Nephron (organoid): ENCODE measurements at regions not wholly inside any gene's neighbourhood (a gene's known extent, or its start where the extent isn't known, plus 50 kb on each side); places are given as distances from the start of the nearest gene placed in this dataset.

Experiments used
- H3K27ac Mint-ChIP-seq, 3 experiments: 2 replicates each; pipeline ENCODE4 v1.8.0; 2020; ENCODE audit warnings: mixed read lengths in 3 of 3, mild to moderate bottlenecking in 2 of 3, moderate library complexity in 1 of 3
- H3K27me3 Mint-ChIP-seq: 2 replicates; pipeline ENCODE4 v1.8.0; 2021; ENCODE audit warnings: low read depth, mild to moderate bottlenecking, moderate library complexity, mixed read lengths
- H3K36me3 Mint-ChIP-seq: 2 replicates; pipeline ENCODE4 v1.8.0; 2020; ENCODE audit warnings: low read depth, mixed read lengths
- H3K4me1 Mint-ChIP-seq: 2 replicates; pipeline ENCODE4 v1.8.0; 2020; ENCODE audit warnings: mixed read lengths
- H3K4me3 Mint-ChIP-seq, 3 experiments: 2 replicates each; pipeline ENCODE4 v1.8.0; 2020; ENCODE audit warnings: mild to moderate bottlenecking in 3 of 3, mixed read lengths in 3 of 3, moderate library complexity in 2 of 3
- H3K9me3 Mint-ChIP-seq: 2 replicates; pipeline ENCODE4 v1.8.0; 2020; ENCODE audit warnings: mixed read lengths
- TF ChIP-seq, protein P1 (sequence below), 3 experiments: fragments of 200-600 bp; sonication (generic); IDR thresholded peaks; one replicate each; pipeline ENCODE4 v1.5.0; 2021; ENCODE audit warnings: antibody characterized with exemption in 3 of 3; ENCODE audit not compliant: unreplicated experiment in 3 of 3

DNA sequence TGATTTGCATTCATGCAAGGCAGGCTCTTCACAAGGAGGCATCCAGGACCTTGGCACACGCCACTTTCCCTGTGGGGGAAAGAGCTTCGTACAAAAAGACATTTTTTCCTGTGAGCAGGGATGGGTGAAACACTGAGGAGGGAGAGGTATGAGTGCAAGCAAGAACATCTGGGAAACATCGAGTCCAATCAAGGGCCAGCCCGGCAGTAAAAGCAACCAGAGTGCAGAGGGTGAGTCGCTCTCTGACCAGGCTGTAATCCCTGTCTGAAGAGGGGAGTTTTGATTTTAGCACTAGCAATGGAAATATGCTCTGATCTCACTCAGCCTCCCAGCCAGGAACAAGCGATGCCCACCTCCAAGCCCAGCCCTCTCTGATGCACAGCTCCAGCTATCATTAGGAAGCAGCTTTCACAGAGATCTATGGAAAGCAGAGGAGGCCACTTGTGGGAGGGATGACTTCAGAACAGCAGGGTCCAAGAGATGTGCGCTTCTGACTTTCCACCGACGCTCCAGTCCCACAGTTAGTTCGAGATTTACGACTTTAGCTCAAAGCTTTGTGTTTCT lies 211.0 kb upstream of the ADAMTS16 start:
- no peaks in the 10 kb centered on the region for H3K36me3 Mint-ChIP-seq
- no peak overlapping the region for H3K27ac Mint-ChIP-seq
- H3K4me1 Mint-ChIP-seq = no peaks in the 10 kb centered on the region
- TF ChIP-seq, protein P1, sequence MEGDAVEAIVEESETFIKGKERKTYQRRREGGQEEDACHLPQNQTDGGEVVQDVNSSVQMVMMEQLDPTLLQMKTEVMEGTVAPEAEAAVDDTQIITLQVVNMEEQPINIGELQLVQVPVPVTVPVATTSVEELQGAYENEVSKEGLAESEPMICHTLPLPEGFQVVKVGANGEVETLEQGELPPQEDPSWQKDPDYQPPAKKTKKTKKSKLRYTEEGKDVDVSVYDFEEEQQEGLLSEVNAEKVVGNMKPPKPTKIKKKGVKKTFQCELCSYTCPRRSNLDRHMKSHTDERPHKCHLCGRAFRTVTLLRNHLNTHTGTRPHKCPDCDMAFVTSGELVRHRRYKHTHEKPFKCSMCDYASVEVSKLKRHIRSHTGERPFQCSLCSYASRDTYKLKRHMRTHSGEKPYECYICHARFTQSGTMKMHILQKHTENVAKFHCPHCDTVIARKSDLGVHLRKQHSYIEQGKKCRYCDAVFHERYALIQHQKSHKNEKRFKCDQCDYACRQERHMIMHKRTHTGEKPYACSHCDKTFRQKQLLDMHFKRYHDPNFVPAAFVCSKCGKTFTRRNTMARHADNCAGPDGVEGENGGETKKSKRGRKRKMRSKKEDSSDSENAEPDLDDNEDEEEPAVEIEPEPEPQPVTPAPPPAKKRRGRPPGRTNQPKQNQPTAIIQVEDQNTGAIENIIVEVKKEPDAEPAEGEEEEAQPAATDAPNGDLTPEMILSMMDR (IDR thresholded peaks at IDR 0.05; ENCODE audit: unreplicated experiment in 3 of 3) = no peak
- no peaks in the 10 kb centered on the region for H3K27me3 Mint-ChIP-seq
- peaks cover 4% of the 10 kb centered on the region for H3K9me3 Mint-ChIP-seq
- H3K4me3 Mint-ChIP-seq = no peak overlapping the region

DNA sequence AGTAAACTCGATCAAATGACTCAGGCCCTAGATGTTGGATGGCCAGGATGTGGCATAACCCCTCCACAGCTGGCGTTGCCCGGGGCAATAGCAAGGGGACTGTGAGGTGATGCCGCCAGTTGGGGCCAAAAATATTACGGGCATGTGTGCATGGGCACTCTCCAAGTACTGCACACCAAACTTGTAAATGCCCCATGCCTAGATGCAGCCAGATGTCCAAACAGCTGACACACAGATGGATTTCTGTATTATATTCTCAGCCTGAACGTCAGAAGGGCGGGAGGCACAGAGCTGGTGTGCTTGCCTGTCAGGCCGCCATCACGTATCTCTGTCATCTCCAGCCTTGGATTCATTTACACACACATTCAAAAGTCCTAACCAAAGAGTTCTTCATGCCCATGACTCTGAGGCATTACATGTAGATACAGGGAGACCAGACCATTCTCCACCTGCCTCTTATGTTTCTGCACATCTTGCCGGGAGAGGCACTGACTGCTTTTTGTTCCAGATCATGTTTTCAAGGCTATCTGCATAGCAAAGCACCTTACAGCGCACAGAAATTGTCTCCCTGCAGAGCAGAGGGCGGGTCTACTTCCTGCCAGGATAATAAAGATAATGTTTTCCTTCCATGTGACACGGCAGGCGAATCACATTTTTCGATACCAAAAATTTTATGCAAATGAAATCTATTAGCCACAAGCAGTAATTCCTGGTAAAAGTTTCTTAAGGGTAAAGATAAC lies 200.9 kb upstream of the ADAMTS16 start:
- no peak overlapping the region for H3K4me3 Mint-ChIP-seq
- peaks cover 7% of the 10 kb centered on the region for H3K4me1 Mint-ChIP-seq
- peaks cover 19% of the 10 kb centered on the region for H3K27me3 Mint-ChIP-seq
- no peaks in the 10 kb centered on the region for H3K9me3 Mint-ChIP-seq
- no peak overlapping the region for H3K27ac Mint-ChIP-seq
- TF ChIP-seq, protein P1 (IDR thresholded peaks at IDR 0.05; ENCODE audit: unreplicated experiment in 3 of 3) = no peak
- H3K36me3 Mint-ChIP-seq = no peaks in the 10 kb centered on the region

DNA sequence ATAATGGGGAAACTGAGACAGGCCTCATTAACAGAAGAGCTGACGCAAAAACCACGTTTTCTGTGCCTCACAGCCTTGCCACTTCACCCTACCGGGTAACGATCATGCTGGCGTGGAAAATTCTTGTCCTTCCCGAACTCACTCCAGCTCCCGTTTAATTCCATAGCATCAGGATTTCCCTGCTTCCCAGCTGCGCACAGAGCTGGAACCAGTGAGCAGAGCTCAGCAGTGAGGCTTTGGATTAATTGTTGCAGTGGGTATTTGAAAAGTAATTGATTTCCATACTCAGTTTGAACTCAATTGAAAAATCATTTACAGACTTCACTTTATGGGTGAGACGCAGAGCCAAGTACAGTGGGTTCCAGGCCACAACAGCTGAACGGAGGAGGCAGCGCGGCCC lies 199.0 kb upstream of the ADAMTS16 start:
- TF ChIP-seq, protein P1 (IDR thresholded peaks at IDR 0.05; ENCODE audit: unreplicated experiment in 3 of 3) = no peak
- no peak overlapping the region for H3K4me3 Mint-ChIP-seq
- peaks cover 7% of the 10 kb centered on the region for H3K4me1 Mint-ChIP-seq
- no peak overlapping the region for H3K27ac Mint-ChIP-seq
- no peaks in the 10 kb centered on the region for H3K36me3 Mint-ChIP-seq
- H3K9me3 Mint-ChIP-seq = no peaks in the 10 kb centered on the region
- peaks cover 18% of the 10 kb centered on the region for H3K27me3 Mint-ChIP-seq

DNA sequence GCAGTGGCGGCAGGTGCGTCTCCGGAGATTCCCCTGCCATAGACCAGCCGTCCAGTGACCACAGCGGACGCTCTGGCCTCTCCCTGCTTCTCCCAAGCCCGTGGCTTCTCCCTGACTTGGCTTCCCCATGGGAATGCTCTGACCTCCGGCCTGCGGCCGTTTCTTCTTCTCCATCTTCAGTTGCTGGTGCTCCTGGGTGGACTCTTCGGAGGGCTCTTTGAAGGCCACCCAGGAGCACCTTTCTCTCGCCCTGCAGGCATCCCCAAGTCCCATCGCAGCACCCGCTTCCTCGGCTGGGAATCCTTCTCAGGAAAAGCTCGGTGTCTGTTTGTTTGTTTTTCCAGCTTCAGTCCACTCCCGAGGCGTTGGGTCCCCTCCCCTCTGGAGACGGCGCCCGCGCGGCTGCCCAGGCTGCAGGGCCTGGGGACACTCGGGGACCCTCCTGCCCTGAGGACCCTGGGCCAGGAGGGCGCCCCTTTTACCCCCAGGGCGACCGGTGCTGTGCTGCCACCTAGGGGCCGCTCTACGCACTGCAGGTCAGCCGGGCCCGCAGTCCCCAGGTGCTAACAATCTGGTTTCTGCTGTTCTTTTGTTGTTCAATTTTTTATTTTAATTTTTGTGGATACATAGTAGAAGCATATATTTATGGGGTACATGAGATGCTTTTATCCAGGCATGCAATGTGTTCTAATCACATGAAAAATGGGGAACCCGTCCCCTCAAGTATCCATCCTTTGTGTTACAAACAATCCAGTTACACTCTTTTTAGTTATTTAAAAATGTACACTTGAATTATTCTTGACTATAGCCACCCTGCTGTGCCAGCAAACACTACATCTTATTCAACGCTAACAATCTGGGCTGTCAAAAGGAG lies 197.9 kb upstream of the ADAMTS16 start:
- H3K4me3 Mint-ChIP-seq = no peak overlapping the region
- peaks cover 7% of the 10 kb centered on the region for H3K4me1 Mint-ChIP-seq
- H3K9me3 Mint-ChIP-seq = no peaks in the 10 kb centered on the region
- peaks cover 19% of the 10 kb centered on the region for H3K27me3 Mint-ChIP-seq
- TF ChIP-seq, protein P1 (IDR thresholded peaks at IDR 0.05; ENCODE audit: unreplicated experiment in 3 of 3) = peak; percentile 92 to 94 (median 93)
- no peaks in the 10 kb centered on the region for H3K36me3 Mint-ChIP-seq
- no peak overlapping the region for H3K27ac Mint-ChIP-seq

DNA sequence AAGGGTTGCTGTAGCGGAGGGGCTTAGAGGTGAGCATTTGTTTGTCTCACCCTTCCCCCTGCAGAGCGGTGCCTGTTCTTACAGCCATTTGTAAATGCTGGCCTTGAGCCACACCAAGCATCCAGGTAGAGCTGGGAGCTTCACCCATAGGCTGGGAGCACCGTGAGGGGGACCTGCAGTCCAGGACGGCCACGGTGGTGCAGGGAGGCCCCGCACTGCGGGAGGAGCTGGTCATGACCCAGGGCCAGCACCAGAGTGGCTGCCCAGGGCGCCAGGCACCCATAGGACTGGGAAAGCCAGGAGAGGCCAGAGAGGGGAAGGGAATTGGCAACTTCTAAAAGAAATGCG lies 197.3 kb upstream of the ADAMTS16 start:
- Mint-ChIP-seq H3K4me3 (no peak overlapping the region), H3K36me3 (no peaks in the 10 kb centered on the region), H3K4me1 (peaks cover 7% of the 10 kb centered on the region), H3K27me3 (peaks cover 19% of the 10 kb centered on the region), H3K9me3 (no peaks in the 10 kb centered on the region), H3K27ac (no peak overlapping the region)
- TF ChIP-seq, protein P1 (IDR thresholded peaks at IDR 0.05; ENCODE audit: unreplicated experiment in 3 of 3) = no peak
